ENCODE measurements at regions not wholly inside any gene's neighbourhood (a gene's known extent, or its start where the extent isn't known, plus 50 kb on each side); places are given as distances from the start of the nearest gene placed in this dataset.

- intact Hi-C loops (cut with micrococcal nuclease): no loop called here
- TF ChIP-seq, protein P1, sequence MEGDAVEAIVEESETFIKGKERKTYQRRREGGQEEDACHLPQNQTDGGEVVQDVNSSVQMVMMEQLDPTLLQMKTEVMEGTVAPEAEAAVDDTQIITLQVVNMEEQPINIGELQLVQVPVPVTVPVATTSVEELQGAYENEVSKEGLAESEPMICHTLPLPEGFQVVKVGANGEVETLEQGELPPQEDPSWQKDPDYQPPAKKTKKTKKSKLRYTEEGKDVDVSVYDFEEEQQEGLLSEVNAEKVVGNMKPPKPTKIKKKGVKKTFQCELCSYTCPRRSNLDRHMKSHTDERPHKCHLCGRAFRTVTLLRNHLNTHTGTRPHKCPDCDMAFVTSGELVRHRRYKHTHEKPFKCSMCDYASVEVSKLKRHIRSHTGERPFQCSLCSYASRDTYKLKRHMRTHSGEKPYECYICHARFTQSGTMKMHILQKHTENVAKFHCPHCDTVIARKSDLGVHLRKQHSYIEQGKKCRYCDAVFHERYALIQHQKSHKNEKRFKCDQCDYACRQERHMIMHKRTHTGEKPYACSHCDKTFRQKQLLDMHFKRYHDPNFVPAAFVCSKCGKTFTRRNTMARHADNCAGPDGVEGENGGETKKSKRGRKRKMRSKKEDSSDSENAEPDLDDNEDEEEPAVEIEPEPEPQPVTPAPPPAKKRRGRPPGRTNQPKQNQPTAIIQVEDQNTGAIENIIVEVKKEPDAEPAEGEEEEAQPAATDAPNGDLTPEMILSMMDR (IDR thresholded peaks at IDR 0.05; ENCODE audit: borderline replicate concordance): no peak
- Histone ChIP-seq H3K9me3 (replicated peaks) (no peaks in the 10 kb centered on the region), H3K27ac (replicated peaks) (peak overlapping the region; percentile 91), H3K4me3 (peak overlapping the region; percentile 67), H3K4me1 (peaks cover 27% of the 10 kb centered on the region), H3K36me3 (no peaks in the 10 kb centered on the region), H3K27me3 (ENCODE audit: low read depth) (peaks cover 13% of the 10 kb centered on the region)
- DNase-seq: no peak
Measured at GRCh38 chr13:106919133-106919532, 351.2 kb upstream of the ARGLU1 start.

DNA sequence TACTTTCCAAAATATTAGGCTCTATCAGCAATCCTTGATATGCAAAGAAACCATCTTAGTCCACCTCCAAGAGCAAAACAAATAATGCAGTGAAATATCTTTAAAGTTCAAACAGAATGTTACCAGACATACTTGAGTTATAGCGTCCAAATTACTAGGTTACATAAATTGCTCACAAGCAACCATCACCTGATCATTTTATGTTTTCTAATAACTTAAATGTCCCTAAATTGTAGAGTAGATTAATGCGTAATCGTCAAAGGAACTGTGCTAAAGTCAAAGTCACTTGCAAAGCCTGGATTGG lies 350.6 kb upstream of the ARGLU1 start:
- peaks cover 13% of the 10 kb centered on the region for H3K27me3 ChIP-seq (ENCODE audit: low read depth)
- peak overlapping the region; percentile 91 for H3K27ac ChIP-seq (replicated peaks)
- intact Hi-C loops (cut with micrococcal nuclease): no loop called here
- TF ChIP-seq, protein P1 (IDR thresholded peaks at IDR 0.05; ENCODE audit: borderline replicate concordance): no peak
- H3K4me1 ChIP-seq: peaks cover 27% of the 10 kb centered on the region
- H3K4me3 ChIP-seq: peak overlapping the region; percentile 67
- DNase-seq: no peak
- H3K36me3 ChIP-seq: no peaks in the 10 kb centered on the region
- no peaks in the 10 kb centered on the region for H3K9me3 ChIP-seq (replicated peaks)

DNA sequence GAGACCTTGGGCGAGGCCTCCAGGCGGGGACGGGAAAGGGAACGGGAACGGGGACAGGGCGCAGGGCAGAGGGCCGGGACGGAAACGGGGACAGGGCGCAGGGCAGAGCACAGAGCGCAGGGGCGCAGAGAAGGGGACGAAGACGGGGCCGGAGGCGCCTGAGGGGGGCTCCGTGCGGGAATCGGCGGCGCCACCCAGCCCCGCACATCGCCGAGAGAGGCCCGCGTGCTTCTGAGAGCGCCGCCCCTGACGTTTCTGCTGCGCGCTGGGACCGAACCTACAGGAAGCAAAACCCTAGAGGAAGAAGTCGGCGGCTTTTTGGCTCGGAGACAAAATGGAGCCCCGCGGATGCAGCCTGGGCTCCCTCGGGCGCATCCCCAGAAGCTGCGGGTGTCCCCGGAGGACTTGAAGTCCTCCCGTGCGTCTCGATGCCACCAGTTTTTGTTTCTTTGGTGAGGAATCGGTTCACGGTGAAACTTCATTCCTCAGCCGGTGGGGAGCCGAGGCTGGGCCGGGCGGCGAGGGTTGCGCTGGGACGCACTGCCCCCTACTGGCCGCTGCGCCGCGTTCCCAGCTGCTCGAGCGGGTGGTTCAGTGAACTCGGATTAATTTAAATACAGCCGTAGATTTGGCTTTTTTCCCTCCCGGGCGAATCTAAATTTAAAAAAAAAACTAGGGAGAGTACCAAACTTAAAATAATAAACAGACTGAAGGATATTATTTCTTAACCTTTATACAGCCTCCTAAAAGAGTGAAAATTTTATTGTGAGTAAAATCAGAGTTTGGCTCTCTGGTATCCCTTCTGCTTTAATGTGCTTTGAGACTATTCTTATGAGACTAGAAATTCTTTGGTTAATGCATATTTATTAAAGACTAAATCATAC lies 350.0 kb upstream of the ARGLU1 start:
- TF ChIP-seq, protein P1 (IDR thresholded peaks at IDR 0.05; ENCODE audit: borderline replicate concordance): peak; percentile 94
- no peaks in the 10 kb centered on the region for H3K36me3 ChIP-seq
- DNase-seq: peak; percentile 79
- peak overlapping the region; percentile 91 for H3K27ac ChIP-seq (replicated peaks)
- intact Hi-C loops (cut with micrococcal nuclease): no loop called here
- peaks cover 27% of the 10 kb centered on the region for H3K4me1 ChIP-seq
- H3K9me3 ChIP-seq (replicated peaks): no peaks in the 10 kb centered on the region
- H3K4me3 ChIP-seq: peak overlapping the region; percentile 67
- peaks cover 13% of the 10 kb centered on the region for H3K27me3 ChIP-seq (ENCODE audit: low read depth)

DNA sequence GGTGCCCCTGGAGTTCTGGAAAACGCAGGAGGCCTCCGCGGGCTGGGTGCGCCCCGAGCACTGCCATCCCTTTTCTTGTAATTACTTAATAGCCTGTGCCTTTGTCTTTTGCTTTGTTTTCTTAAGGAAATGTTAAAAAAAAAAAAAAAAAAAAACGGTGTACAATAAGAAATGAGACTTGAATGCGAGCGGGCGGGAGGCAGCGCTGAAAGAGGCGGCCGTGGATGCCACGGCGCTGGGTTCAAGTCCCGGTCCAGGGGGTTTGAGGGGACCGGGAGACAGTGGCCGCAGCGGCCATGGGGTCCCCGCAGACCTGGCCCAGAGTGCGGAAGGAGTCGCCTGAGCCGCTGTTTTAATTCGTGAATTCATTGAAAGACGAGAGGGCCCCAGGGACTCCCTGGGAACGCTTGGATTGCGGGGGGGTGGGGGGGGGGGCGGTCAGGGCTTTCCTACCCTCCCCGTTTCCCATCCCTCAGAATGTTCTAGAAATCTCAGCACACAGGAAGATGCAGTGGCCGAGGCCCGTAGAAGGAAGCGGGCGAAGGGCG lies 349.2 kb upstream of the ARGLU1 start:
- Histone ChIP-seq H3K36me3 (no peaks in the 10 kb centered on the region), H3K27ac (replicated peaks) (peak overlapping the region; percentile 91), H3K9me3 (replicated peaks) (no peaks in the 10 kb centered on the region), H3K4me1 (peaks cover 27% of the 10 kb centered on the region), H3K27me3 (ENCODE audit: low read depth) (peaks cover 13% of the 10 kb centered on the region), H3K4me3 (peak overlapping the region; percentile 67)
- TF ChIP-seq, protein P1 (IDR thresholded peaks at IDR 0.05; ENCODE audit: borderline replicate concordance): no peak
- intact Hi-C loops (cut with micrococcal nuclease): no loop called here
- DNase-seq: peak; percentile 33

DNA sequence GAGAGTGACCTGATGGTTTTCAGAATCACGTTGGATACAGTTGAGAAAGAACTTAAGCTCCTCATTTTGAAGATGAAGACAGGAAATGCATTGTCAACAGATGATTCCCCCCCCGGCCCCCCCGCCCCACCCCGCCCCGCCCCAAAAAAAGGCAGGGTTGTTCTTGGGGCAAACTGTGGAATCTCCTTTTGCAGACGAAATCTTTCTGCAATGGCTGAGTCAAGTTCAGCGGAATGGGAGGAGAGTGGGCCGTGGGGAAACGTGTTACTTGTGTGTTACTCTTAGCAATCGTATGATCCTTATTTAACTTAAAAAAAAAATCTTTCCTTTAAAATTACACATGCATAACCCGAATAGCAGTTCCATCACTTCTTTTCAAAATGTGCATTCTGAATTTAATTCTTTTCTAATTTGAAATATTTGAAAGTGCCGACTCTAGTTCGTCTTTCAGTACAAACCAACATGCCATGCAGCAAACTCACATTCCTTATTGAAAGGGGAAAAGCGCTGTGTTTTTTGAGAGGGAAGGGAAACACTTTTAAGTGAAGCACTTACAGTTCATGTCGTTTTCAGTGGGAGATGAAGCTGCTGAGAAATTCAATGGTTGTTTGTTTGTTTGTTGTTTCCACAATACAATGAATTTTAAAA lies 348.5 kb upstream of the ARGLU1 start:
- Histone ChIP-seq H3K27me3 (ENCODE audit: low read depth) (peaks cover 13% of the 10 kb centered on the region), H3K9me3 (replicated peaks) (no peaks in the 10 kb centered on the region), H3K27ac (replicated peaks) (peak overlapping the region; percentile 91), H3K4me1 (peaks cover 27% of the 10 kb centered on the region), H3K4me3 (peak overlapping the region; percentile 67), H3K36me3 (no peaks in the 10 kb centered on the region)
- intact Hi-C loops (cut with micrococcal nuclease): no loop called here
- no peak for DNase-seq
- TF ChIP-seq, protein P1 (IDR thresholded peaks at IDR 0.05; ENCODE audit: borderline replicate concordance): no peak

All from left ventricle myocardium inferior (tissue), 1 donor.